CD14-positive monocyte (primary cell): ENCODE measurements at regions not wholly inside any gene's neighbourhood (a gene's known extent, or its start where the extent isn't known, plus 50 kb on each side); places are given as distances from the start of the nearest gene placed in this dataset.
"Not testable (repeated sequence)": the region's sequence is repeated elsewhere in the genome, so short reads cannot be mapped to it uniquely, and the experiment has no call there.

Experiments used
- DNase-seq, 3 donors: peaks; one replicate each; pipeline ENCODE4 v3.0.0-alpha.2; 2011 to 2022
- H2AFZ ChIP-seq: 2 replicates; pipeline ENCODE4 v1.6.0; 2012; ENCODE audit warnings: mild to moderate bottlenecking, low read depth, low read length, inconsistent platforms; ENCODE audit not compliant: insufficient read depth, poor library complexity, severe bottlenecking
- H3K27ac ChIP-seq, 2 donors: 1 replicate in 1 of 2; 2 replicates in 1 of 2; pipeline ENCODE4 v1.5.1; 2012 to 2013; ENCODE audit warnings: low read length in 2 of 2, control low read depth in 1 of 2, inconsistent platforms in 1 of 2, low read depth in 1 of 2, mild to moderate bottlenecking in 1 of 2
- H3K27me3 ChIP-seq, 2 donors: one replicate each; pipeline versions ENCODE4 v1.6.0 to v1.6.1; 2011 to 2013; ENCODE audit warnings: low read length in 2 of 2; ENCODE audit not compliant: control insufficient read depth in 2 of 2, insufficient read depth in 2 of 2
- H3K36me3 ChIP-seq, 2 donors: replicated peaks in 1 of 2; 1 replicate in 1 of 2; 2 replicates in 1 of 2; pipeline versions ENCODE4 v1.5.1 to v1.6.1; 2012 to 2013; ENCODE audit warnings: low read length in 2 of 2, control low read depth in 1 of 2, inconsistent platforms in 1 of 2, mild to moderate bottlenecking in 1 of 2; ENCODE audit not compliant: insufficient read depth in 2 of 2, control insufficient read depth in 1 of 2
- H3K4me1 ChIP-seq, 2 donors: 1 replicate in 1 of 2; 2 replicates in 1 of 2; pipeline versions ENCODE4 v1.5.1 to v1.6.1; 2012 to 2013; ENCODE audit warnings: low read length in 2 of 2, control low read depth in 1 of 2, inconsistent platforms in 1 of 2, mild to moderate bottlenecking in 1 of 2, moderate library complexity in 1 of 2; ENCODE audit not compliant: insufficient read depth in 2 of 2, control insufficient read depth in 1 of 2
- H3K4me2 ChIP-seq: replicated peaks from 2 replicates; pipeline ENCODE3; 2012; ENCODE audit warnings: low read length, moderate library complexity, mild to moderate bottlenecking; ENCODE audit not compliant: poor library complexity, severe bottlenecking; ENCODE audit errors: extremely low read depth
- H3K4me3 ChIP-seq, 3 experiments: fragments of 200-600 bp in 1 of 3; sonication (generic) in 1 of 3; replicated peaks in 1 of 3; 1 replicate in 2 of 3; 2 replicates in 1 of 3; pipeline ENCODE4 v1.5.1; 2011 to 2013; ENCODE audit warnings: low read length in 3 of 3, mild to moderate bottlenecking in 3 of 3, control low read depth in 2 of 3, low read depth in 2 of 3, inconsistent platforms in 1 of 3, moderate library complexity in 1 of 3
- H3K79me2 ChIP-seq: 2 replicates; pipeline ENCODE4 v1.6.0; 2012; ENCODE audit warnings: mild to moderate bottlenecking, control low read depth, inconsistent platforms, low read length, moderate library complexity; ENCODE audit not compliant: insufficient read depth
- H3K9ac ChIP-seq: 2 replicates; pipeline ENCODE4 v1.6.0; 2017; ENCODE audit warnings: low read length, mild to moderate bottlenecking; ENCODE audit not compliant: insufficient read depth, poor library complexity, severe bottlenecking
- H3K9me3 ChIP-seq, 2 donors: replicated peaks in 1 of 2; 1 replicate in 1 of 2; 2 replicates in 1 of 2; pipeline versions ENCODE4 v1.5.1 to v1.6.1; 2012 to 2013; ENCODE audit warnings: low read length in 2 of 2, control low read depth in 1 of 2; ENCODE audit not compliant: control insufficient read depth in 1 of 2, insufficient read depth in 1 of 2
- H4K20me1 ChIP-seq: 2 replicates; pipeline ENCODE4 v1.6.0; 2012; ENCODE audit warnings: mild to moderate bottlenecking, low read length, control low read depth, moderate library complexity; ENCODE audit not compliant: insufficient read depth
- H3K27ac Mint-ChIP-seq, 7 donors: one replicate each; pipeline ENCODE4 v1.8.0; 2020; ENCODE audit warnings: mild to moderate bottlenecking in 7 of 7, mixed read lengths in 7 of 7, moderate library complexity in 6 of 7, inconsistent platforms in 2 of 7
- H3K27me3 Mint-ChIP-seq, 3 donors: one replicate each; pipeline ENCODE4 v1.8.0; 2021 to 2022; ENCODE audit warnings: low read depth in 3 of 3, mild to moderate bottlenecking in 3 of 3, mixed read lengths in 3 of 3, moderate library complexity in 3 of 3, inconsistent platforms in 1 of 3
- H3K36me3 Mint-ChIP-seq, 2 donors: one replicate each; pipeline ENCODE4 v1.8.0; 2020; ENCODE audit warnings: mixed read lengths in 2 of 2, inconsistent platforms in 1 of 2, mild to moderate bottlenecking in 1 of 2
- H3K4me1 Mint-ChIP-seq: one replicate; pipeline ENCODE4 v1.8.0; 2020; ENCODE audit warnings: mild to moderate bottlenecking, mixed read lengths
- H3K4me3 Mint-ChIP-seq, 2 donors: one replicate each; pipeline ENCODE4 v1.8.0; 2020; ENCODE audit warnings: mild to moderate bottlenecking in 2 of 2, mixed read lengths in 2 of 2, moderate library complexity in 1 of 2
- H3K9me3 Mint-ChIP-seq, 7 donors: one replicate each; pipeline ENCODE4 v1.8.0; 2020 to 2022; ENCODE audit warnings: mixed read lengths in 7 of 7, mild to moderate bottlenecking in 6 of 7, moderate library complexity in 6 of 7, inconsistent platforms in 2 of 7
- CTCF ChIP-seq: fragments of 200-600 bp; IDR thresholded peaks from one replicate; pipeline ENCODE4 v1.8.0; 2022; ENCODE audit warnings: antibody characterized with exemption, mild to moderate bottlenecking
- WGBS: methylation state at CpG from one replicate; pipeline ENCODE4 v1.1.5; 2013; ENCODE audit warnings: missing lambda C conversion rate; ENCODE audit not compliant: insufficient coverage; 5-methylcytosine and 5-hydroxymethylcytosine counted together
- intact Hi-C, 2 donors: fragments of 100-400 bp; cut with micrococcal nuclease; formaldehyde crosslinking; loops; one replicate each; pipeline versions ENCODE4 v1.15.0 to v1.15.1; 2023

GRCh38 chr5:27854243-27854852 is 816.0 kb upstream of the CDH9 start:
- Mint-ChIP-seq H3K27me3 (peaks cover 0 to 3% (median 0%) of the 10 kb centered on the region in 3 donors), H3K27ac (no peak overlapping the region), H3K9me3 (peaks cover 0 to 8% (median 4%) of the 10 kb centered on the region in 7 donors), H3K36me3 (no peaks in the 10 kb centered on the region), H3K4me1 (no peaks in the 10 kb centered on the region), H3K4me3 (no peak overlapping the region)
- H3K36me3 ChIP-seq: no peaks in the 10 kb centered on the region
- no peak overlapping the region for H3K4me2 ChIP-seq
- H3K27ac ChIP-seq: no peak overlapping the region
- WGBS: 70% methylated on average over 1 of the region's 3 CpGs
- H3K4me3 ChIP-seq: no peak overlapping the region
- H2AFZ ChIP-seq: no peak overlapping the region
- H3K27me3 ChIP-seq: no peaks in the 10 kb centered on the region
- no peak for TF ChIP-seq CTCF
- H3K79me2 ChIP-seq: no peaks in the 10 kb centered on the region
- intact Hi-C loops: no loop called here
- no peaks in the 10 kb centered on the region for H4K20me1 ChIP-seq
- H3K4me1 ChIP-seq: no peaks in the 10 kb centered on the region
- no peak overlapping the region for H3K9ac ChIP-seq
- DNase-seq: no peak
- peaks cover 0 to 3% of the 10 kb centered on the region in 2 donors for H3K9me3 ChIP-seq

- intact Hi-C loops: no loop called here
- TF ChIP-seq CTCF: no peak
Observed at GRCh38 chr5:27845248-27845647, 806.9 kb upstream of the CDH9 start.

GRCh38 chr5:27836704-27837103 is 798.3 kb upstream of the CDH9 start:
- peaks cover 2 to 16% (median 8%) of the 10 kb centered on the region in 7 donors for H3K9me3 Mint-ChIP-seq
- not testable (repeated sequence) for H3K36me3 Mint-ChIP-seq, DNase-seq

More at GRCh38 chr5:27845248-27845647, 806.9 kb upstream of the CDH9 start:
- H3K27ac Mint-ChIP-seq: no peak overlapping the region
- Histone ChIP-seq H3K9ac (no peak overlapping the region), H3K9me3 (peaks cover 4 to 13% of the 10 kb centered on the region in 2 donors), H3K4me1 (no peaks in the 10 kb centered on the region), H3K36me3 (no peaks in the 10 kb centered on the region), H4K20me1 (no peaks in the 10 kb centered on the region), H3K79me2 (no peaks in the 10 kb centered on the region), H2AFZ (no peak overlapping the region), H3K27ac (no peak overlapping the region), H3K4me2 (no peak overlapping the region), H3K27me3 (no peaks in the 10 kb centered on the region), H3K4me3 (no peak overlapping the region)
- H3K9me3 Mint-ChIP-seq: peaks cover 2 to 18% (median 5%) of the 10 kb centered on the region in 7 donors
- H3K4me1 Mint-ChIP-seq: no peaks in the 10 kb centered on the region
- H3K27me3 Mint-ChIP-seq: peaks cover 0 to 5% (median 0%) of the 10 kb centered on the region in 3 donors
- no peak overlapping the region for H3K4me3 Mint-ChIP-seq
- DNase-seq: no peak
- H3K36me3 Mint-ChIP-seq: no peaks in the 10 kb centered on the region
- 83% methylated on average over 1 of the region's 3 CpGs for WGBS

More at GRCh38 chr5:27836704-27837103, 798.3 kb upstream of the CDH9 start:
- H3K36me3 ChIP-seq, H3K27ac ChIP-seq, H3K27me3 ChIP-seq, H3K4me1 Mint-ChIP-seq, H3K27ac Mint-ChIP-seq, H3K4me1 ChIP-seq, H4K20me1 ChIP-seq, H3K4me2 ChIP-seq, H3K4me3 ChIP-seq, H3K79me2 ChIP-seq, H3K27me3 Mint-ChIP-seq, H3K4me3 Mint-ChIP-seq, H2AFZ ChIP-seq, H3K9me3 ChIP-seq, intact Hi-C loops, H3K9ac ChIP-seq: not testable (repeated sequence)
- 85% methylated on average over 12 of the region's 21 CpGs for WGBS
